ENCODE measurements at regions not wholly inside any gene's neighbourhood (a gene's known extent, or its start where the extent isn't known, plus 50 kb on each side); places are given as distances from the start of the nearest gene placed in this dataset.

DNA sequence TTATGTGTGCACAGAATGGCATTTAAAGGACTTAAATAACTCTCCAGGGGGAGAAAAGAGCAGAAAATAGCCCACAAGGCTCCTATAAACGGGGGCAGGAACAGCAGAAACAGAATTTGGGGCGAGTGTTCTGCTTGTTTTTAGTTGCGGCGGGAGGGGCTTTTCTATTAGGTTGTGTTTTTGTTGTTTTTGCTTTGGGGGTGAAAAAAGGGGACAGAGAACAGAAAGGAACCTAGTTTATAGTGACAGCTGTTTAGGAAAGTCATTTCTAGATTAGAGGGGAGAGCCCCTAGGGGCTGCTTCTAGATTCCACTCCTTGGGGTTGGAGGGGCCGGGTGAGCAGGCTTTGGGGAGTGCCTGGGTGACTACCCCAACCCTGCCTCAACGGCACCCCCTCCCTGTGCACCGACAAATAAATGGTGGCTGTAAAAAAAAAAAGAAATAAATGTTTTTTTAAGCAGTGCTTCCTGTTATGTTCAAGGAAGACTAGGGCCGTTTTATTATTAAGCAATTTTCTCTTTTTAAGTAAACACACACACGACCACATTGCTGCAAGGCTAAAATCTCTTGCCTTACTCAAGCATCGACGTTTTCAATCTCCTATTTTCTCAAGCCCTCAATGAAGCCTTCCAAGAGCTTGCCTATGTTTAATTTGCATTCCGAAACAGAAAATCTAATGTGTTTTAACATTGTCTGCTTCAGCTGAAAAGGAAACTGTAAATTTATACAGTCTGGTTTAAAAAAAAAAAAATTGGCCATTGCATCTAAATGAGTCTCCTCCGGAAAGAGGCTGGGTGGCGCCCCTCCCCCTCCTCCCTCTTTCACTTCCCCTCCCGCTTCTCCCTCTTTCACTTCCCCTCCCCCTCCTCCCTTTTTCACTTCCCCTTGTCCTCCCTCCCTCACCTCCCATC, 123.3 kb upstream of the TBL1X start:
- Histone ChIP-seq H3K36me3 (no peaks in the 10 kb centered on the region), H3K27ac (peak overlapping the region; percentile 73 to 83 (median 78)), H3K27me3 (no peaks in the 10 kb centered on the region), H3K4me1 (peaks cover 11 to 28% of the 10 kb centered on the region in 2 donors), H3K9me3 (no peaks in the 10 kb centered on the region), H3K4me3 (peak overlapping the region; percentile 7 to 40 (median 18))
- intact Hi-C loops (cut with DNase I; ENCODE audit: low total_unique reads), result loop anchor here (1.0 to 5.0 kb wide), 2 partner anchors 122 to 191 kb away; no protein-coding TSS in a partner anchor
- no peak for TF ChIP-seq POLR2A (IDR thresholded peaks at IDR 0.05)
- TF ChIP-seq CTCF (IDR thresholded peaks at IDR 0.05 in 4 of 5, conservative IDR thresholded peaks at IDR 0.05 in 1 of 5), result no peak
- DNase-seq, result peak in 1 of 2 donors; percentile 65
- ATAC-seq, result peak; percentile 37 to 46
- in situ Hi-C loops (cut with MboI; ENCODE audit: low sequenced_read_pairs in 4 of 4), result loop anchor here in 1 of 4 donors (10.0 kb wide), 1 partner anchor 113 kb away; no protein-coding TSS in a partner anchor

DNA sequence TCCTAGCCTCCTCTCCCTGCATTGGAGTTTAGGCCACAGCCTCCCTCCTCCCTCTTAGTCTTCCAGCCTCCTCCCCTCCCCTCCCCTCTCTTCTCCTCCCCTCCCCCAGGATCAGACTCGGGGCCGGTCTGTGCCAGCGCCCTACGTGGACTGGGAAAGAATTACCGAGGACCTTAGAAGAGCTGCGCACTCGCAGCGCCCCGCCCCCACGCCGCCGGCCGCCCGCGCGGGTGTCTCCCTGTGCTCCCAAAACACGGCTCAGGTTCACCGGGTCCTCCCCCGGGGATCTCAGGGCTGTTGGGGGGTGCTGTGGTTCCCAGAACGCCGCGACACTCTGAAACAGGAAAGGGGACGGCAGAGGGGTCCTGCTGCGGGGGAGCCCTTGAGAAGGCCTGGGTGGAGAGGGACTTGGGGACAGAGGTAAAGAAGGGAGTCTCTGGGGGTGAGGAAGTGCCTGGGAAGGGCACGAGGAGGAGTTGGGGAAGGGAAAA, 122.3 kb upstream of the TBL1X start:
- H3K4me3 ChIP-seq, result peak overlapping the region; percentile 41 to 57 (median 48)
- in situ Hi-C loops (cut with MboI; ENCODE audit: low sequenced_read_pairs in 4 of 4) (loop anchor here in 1 of 4 donors (10.0 kb wide), 1 partner anchor 112 kb away; no protein-coding TSS in a partner anchor), intact Hi-C loops (cut with DNase I; ENCODE audit: low total_unique reads) (loop anchor here (1.0 to 5.0 kb wide), 2 partner anchors 121 to 190 kb away; no protein-coding TSS in a partner anchor)
- H3K27me3 ChIP-seq, result no peaks in the 10 kb centered on the region
- TF ChIP-seq CTCF (IDR thresholded peaks at IDR 0.05 in 4 of 5, conservative IDR thresholded peaks at IDR 0.05 in 1 of 5), result no peak
- peak overlapping the region; percentile 63 to 83 (median 76) for H3K27ac ChIP-seq
- H3K36me3 ChIP-seq, result no peaks in the 10 kb centered on the region
- ATAC-seq, result peak; percentile 87
- H3K4me1 ChIP-seq, result peaks cover 11 to 28% of the 10 kb centered on the region in 2 donors
- no peaks in the 10 kb centered on the region for H3K9me3 ChIP-seq
- peak; percentile 67 to 85 for DNase-seq

- no peak overlapping the region for H3K4me3 ChIP-seq
- H3K27me3 ChIP-seq, result no peaks in the 10 kb centered on the region
- no peaks in the 10 kb centered on the region for H3K36me3 ChIP-seq
- intact Hi-C loops (cut with DNase I; ENCODE audit: low total_unique reads) (loop anchor here (5.0 kb wide), 1 partner anchor 188 kb away; no protein-coding TSS in a partner anchor), in situ Hi-C loops (cut with MboI; ENCODE audit: low sequenced_read_pairs in 4 of 4) (loop anchor here in 1 of 4 donors (10.0 kb wide), 1 partner anchor 111 kb away; no protein-coding TSS in a partner anchor)
- peaks cover 11 to 28% of the 10 kb centered on the region in 2 donors for H3K4me1 ChIP-seq
- TF ChIP-seq CTCF (IDR thresholded peaks at IDR 0.05 in 4 of 5, conservative IDR thresholded peaks at IDR 0.05 in 1 of 5) (no peak), POLR2A (IDR thresholded peaks at IDR 0.05) (no peak)
- no peak for DNase-seq
- no peaks in the 10 kb centered on the region for H3K9me3 ChIP-seq
- no peak overlapping the region for H3K27ac ChIP-seq
- no peak for ATAC-seq
Measured at GRCh38 chrX:9343971-9344370, 120.9 kb upstream of the TBL1X start.

- Histone ChIP-seq H3K36me3 (no peaks in the 10 kb centered on the region), H3K9me3 (no peaks in the 10 kb centered on the region), H3K27ac (no peak overlapping the region), H3K27me3 (no peaks in the 10 kb centered on the region), H3K4me3 (no peak overlapping the region), H3K4me1 (peaks cover 5 to 22% of the 10 kb centered on the region in 2 donors)
- ATAC-seq (no peak), DNase-seq (no peak)
- intact Hi-C loops (cut with DNase I; ENCODE audit: low total_unique reads), result no loop called here
- TF ChIP-seq POLR2A (IDR thresholded peaks at IDR 0.05) (no peak), CTCF (IDR thresholded peaks at IDR 0.05 in 4 of 5, conservative IDR thresholded peaks at IDR 0.05 in 1 of 5) (no peak)
- in situ Hi-C loops (cut with MboI; ENCODE audit: low sequenced_read_pairs in 4 of 4), result loop anchor here in 3 of 4 donors (5.0 to 10.0 kb wide), 2 partner anchors 109 to 111 kb away; no protein-coding TSS in a partner anchor
Measured at GRCh38 chrX:9345957-9346356, 118.9 kb upstream of the TBL1X start.

Data from gastrocnemius medialis (tissue), 4 donors.